CD14-positive monocyte (primary cell): ENCODE measurements at regions not wholly inside any gene's neighbourhood (a gene's known extent, or its start where the extent isn't known, plus 50 kb on each side); places are given as distances from the start of the nearest gene placed in this dataset.

Source experiments
- DNase-seq, 3 donors: peaks; one replicate each; pipeline ENCODE4 v3.0.0-alpha.2; 2011 to 2022
- H2AFZ ChIP-seq: 2 replicates; pipeline ENCODE4 v1.6.0; 2012; ENCODE audit warnings: mild to moderate bottlenecking, low read depth, low read length, inconsistent platforms; ENCODE audit not compliant: insufficient read depth, poor library complexity, severe bottlenecking
- H3K27ac ChIP-seq, 2 donors: 1 replicate in 1 of 2; 2 replicates in 1 of 2; pipeline ENCODE4 v1.5.1; 2012 to 2013; ENCODE audit warnings: low read length in 2 of 2, control low read depth in 1 of 2, inconsistent platforms in 1 of 2, low read depth in 1 of 2, mild to moderate bottlenecking in 1 of 2
- H3K27me3 ChIP-seq, 2 donors: one replicate each; pipeline versions ENCODE4 v1.6.0 to v1.6.1; 2011 to 2013; ENCODE audit warnings: low read length in 2 of 2; ENCODE audit not compliant: control insufficient read depth in 2 of 2, insufficient read depth in 2 of 2
- H3K36me3 ChIP-seq, 2 donors: replicated peaks in 1 of 2; 1 replicate in 1 of 2; 2 replicates in 1 of 2; pipeline versions ENCODE4 v1.5.1 to v1.6.1; 2012 to 2013; ENCODE audit warnings: low read length in 2 of 2, control low read depth in 1 of 2, inconsistent platforms in 1 of 2, mild to moderate bottlenecking in 1 of 2; ENCODE audit not compliant: insufficient read depth in 2 of 2, control insufficient read depth in 1 of 2
- H3K4me1 ChIP-seq, 2 donors: 1 replicate in 1 of 2; 2 replicates in 1 of 2; pipeline versions ENCODE4 v1.5.1 to v1.6.1; 2012 to 2013; ENCODE audit warnings: low read length in 2 of 2, control low read depth in 1 of 2, inconsistent platforms in 1 of 2, mild to moderate bottlenecking in 1 of 2, moderate library complexity in 1 of 2; ENCODE audit not compliant: insufficient read depth in 2 of 2, control insufficient read depth in 1 of 2
- H3K4me2 ChIP-seq: replicated peaks from 2 replicates; pipeline ENCODE3; 2012; ENCODE audit warnings: low read length, moderate library complexity, mild to moderate bottlenecking; ENCODE audit not compliant: poor library complexity, severe bottlenecking; ENCODE audit errors: extremely low read depth
- H3K4me3 ChIP-seq, 3 experiments: fragments of 200-600 bp in 1 of 3; sonication (generic) in 1 of 3; replicated peaks in 1 of 3; 1 replicate in 2 of 3; 2 replicates in 1 of 3; pipeline ENCODE4 v1.5.1; 2011 to 2013; ENCODE audit warnings: low read length in 3 of 3, mild to moderate bottlenecking in 3 of 3, control low read depth in 2 of 3, low read depth in 2 of 3, inconsistent platforms in 1 of 3, moderate library complexity in 1 of 3
- H3K79me2 ChIP-seq: 2 replicates; pipeline ENCODE4 v1.6.0; 2012; ENCODE audit warnings: mild to moderate bottlenecking, control low read depth, inconsistent platforms, low read length, moderate library complexity; ENCODE audit not compliant: insufficient read depth
- H3K9ac ChIP-seq: 2 replicates; pipeline ENCODE4 v1.6.0; 2017; ENCODE audit warnings: low read length, mild to moderate bottlenecking; ENCODE audit not compliant: insufficient read depth, poor library complexity, severe bottlenecking
- H3K9me3 ChIP-seq, 2 donors: replicated peaks in 1 of 2; 1 replicate in 1 of 2; 2 replicates in 1 of 2; pipeline versions ENCODE4 v1.5.1 to v1.6.1; 2012 to 2013; ENCODE audit warnings: low read length in 2 of 2, control low read depth in 1 of 2; ENCODE audit not compliant: control insufficient read depth in 1 of 2, insufficient read depth in 1 of 2
- H4K20me1 ChIP-seq: 2 replicates; pipeline ENCODE4 v1.6.0; 2012; ENCODE audit warnings: mild to moderate bottlenecking, low read length, control low read depth, moderate library complexity; ENCODE audit not compliant: insufficient read depth
- H3K27ac Mint-ChIP-seq, 7 donors: one replicate each; pipeline ENCODE4 v1.8.0; 2020; ENCODE audit warnings: mild to moderate bottlenecking in 7 of 7, mixed read lengths in 7 of 7, moderate library complexity in 6 of 7, inconsistent platforms in 2 of 7
- H3K27me3 Mint-ChIP-seq, 3 donors: one replicate each; pipeline ENCODE4 v1.8.0; 2021 to 2022; ENCODE audit warnings: low read depth in 3 of 3, mild to moderate bottlenecking in 3 of 3, mixed read lengths in 3 of 3, moderate library complexity in 3 of 3, inconsistent platforms in 1 of 3
- H3K36me3 Mint-ChIP-seq, 2 donors: one replicate each; pipeline ENCODE4 v1.8.0; 2020; ENCODE audit warnings: mixed read lengths in 2 of 2, inconsistent platforms in 1 of 2, mild to moderate bottlenecking in 1 of 2
- H3K4me1 Mint-ChIP-seq: one replicate; pipeline ENCODE4 v1.8.0; 2020; ENCODE audit warnings: mild to moderate bottlenecking, mixed read lengths
- H3K4me3 Mint-ChIP-seq, 2 donors: one replicate each; pipeline ENCODE4 v1.8.0; 2020; ENCODE audit warnings: mild to moderate bottlenecking in 2 of 2, mixed read lengths in 2 of 2, moderate library complexity in 1 of 2
- H3K9me3 Mint-ChIP-seq, 7 donors: one replicate each; pipeline ENCODE4 v1.8.0; 2020 to 2022; ENCODE audit warnings: mixed read lengths in 7 of 7, mild to moderate bottlenecking in 6 of 7, moderate library complexity in 6 of 7, inconsistent platforms in 2 of 7
- WGBS: methylation state at CpG from one replicate; pipeline ENCODE4 v1.1.5; 2013; ENCODE audit warnings: missing lambda C conversion rate; ENCODE audit not compliant: insufficient coverage; 5-methylcytosine and 5-hydroxymethylcytosine counted together
- intact Hi-C, 2 donors: fragments of 100-400 bp; cut with micrococcal nuclease; formaldehyde crosslinking; loops; one replicate each; pipeline versions ENCODE4 v1.15.0 to v1.15.1; 2023
- TF ChIP-seq, protein P1 (sequence below): fragments of 200-600 bp; IDR thresholded peaks from one replicate; pipeline ENCODE4 v1.8.0; 2022; ENCODE audit warnings: antibody characterized with exemption, mild to moderate bottlenecking

DNA sequence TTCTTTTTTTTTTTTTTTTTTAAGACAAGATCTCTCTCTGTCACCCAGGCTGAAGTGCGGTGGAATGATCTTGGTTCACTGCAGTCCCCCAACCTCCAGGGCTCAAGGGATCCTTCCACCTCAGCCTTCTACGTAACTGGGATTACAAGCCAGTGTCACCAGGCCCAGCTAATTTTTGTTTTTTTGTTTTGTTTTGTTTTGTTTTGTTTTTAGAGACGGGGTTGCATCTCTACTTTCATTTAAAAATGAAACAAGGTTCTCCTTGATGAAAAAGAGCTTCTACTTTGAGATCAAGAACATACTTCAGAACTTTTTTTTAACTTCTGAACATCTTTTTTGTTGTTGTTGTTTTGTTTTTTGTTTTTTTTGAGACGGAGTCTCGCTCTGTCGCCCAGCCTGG lies 121.7 kb upstream of the PRB2 start:
- Histone ChIP-seq H3K4me2 (no peak overlapping the region), H3K4me3 (no peak overlapping the region), H4K20me1 (no peaks in the 10 kb centered on the region), H3K36me3 (no peaks in the 10 kb centered on the region), H3K27ac (no peak overlapping the region), H3K79me2 (no peaks in the 10 kb centered on the region), H3K4me1 (no peaks in the 10 kb centered on the region), H3K9me3 (no peaks in the 10 kb centered on the region), H2AFZ (no peak overlapping the region), H3K9ac (no peak overlapping the region), H3K27me3 (no peaks in the 10 kb centered on the region)
- WGBS: 100% methylated on average over 3 of the region's 6 CpGs
- Mint-ChIP-seq H3K27me3 (peaks cover 0 to 6% (median 3%) of the 10 kb centered on the region in 3 donors), H3K9me3 (no peaks in the 10 kb centered on the region), H3K4me1 (no peaks in the 10 kb centered on the region), H3K4me3 (no peak overlapping the region), H3K27ac (no peak overlapping the region), H3K36me3 (no peaks in the 10 kb centered on the region)
- no peak for DNase-seq
- TF ChIP-seq, protein P1, sequence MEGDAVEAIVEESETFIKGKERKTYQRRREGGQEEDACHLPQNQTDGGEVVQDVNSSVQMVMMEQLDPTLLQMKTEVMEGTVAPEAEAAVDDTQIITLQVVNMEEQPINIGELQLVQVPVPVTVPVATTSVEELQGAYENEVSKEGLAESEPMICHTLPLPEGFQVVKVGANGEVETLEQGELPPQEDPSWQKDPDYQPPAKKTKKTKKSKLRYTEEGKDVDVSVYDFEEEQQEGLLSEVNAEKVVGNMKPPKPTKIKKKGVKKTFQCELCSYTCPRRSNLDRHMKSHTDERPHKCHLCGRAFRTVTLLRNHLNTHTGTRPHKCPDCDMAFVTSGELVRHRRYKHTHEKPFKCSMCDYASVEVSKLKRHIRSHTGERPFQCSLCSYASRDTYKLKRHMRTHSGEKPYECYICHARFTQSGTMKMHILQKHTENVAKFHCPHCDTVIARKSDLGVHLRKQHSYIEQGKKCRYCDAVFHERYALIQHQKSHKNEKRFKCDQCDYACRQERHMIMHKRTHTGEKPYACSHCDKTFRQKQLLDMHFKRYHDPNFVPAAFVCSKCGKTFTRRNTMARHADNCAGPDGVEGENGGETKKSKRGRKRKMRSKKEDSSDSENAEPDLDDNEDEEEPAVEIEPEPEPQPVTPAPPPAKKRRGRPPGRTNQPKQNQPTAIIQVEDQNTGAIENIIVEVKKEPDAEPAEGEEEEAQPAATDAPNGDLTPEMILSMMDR: no peak
- intact Hi-C loops: no loop called here

DNA sequence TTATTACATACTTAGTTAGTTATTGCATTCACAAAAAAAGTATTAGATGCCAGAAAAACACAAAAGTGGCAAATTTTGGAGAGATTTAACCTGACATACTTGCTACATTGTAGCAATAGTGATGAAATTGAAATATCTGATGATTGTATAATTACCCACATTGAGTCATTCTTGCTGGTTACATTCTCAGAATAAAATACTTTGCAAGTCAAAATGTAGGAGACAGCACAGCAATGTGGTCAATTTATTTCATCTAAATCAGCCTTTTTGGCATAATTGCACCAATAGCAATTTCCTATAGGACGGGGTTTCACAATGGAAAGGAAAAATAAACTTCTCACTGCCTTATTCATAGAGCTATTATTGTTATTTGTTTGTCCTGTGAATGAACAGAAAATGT lies 125.0 kb upstream of the ETV6 start:
- Histone ChIP-seq H3K9ac (no peak overlapping the region), H3K4me2 (no peak overlapping the region), H4K20me1 (no peaks in the 10 kb centered on the region), H3K9me3 (no peaks in the 10 kb centered on the region), H3K27me3 (no peaks in the 10 kb centered on the region), H3K4me3 (no peak overlapping the region), H2AFZ (no peak overlapping the region), H3K27ac (no peak overlapping the region), H3K4me1 (no peaks in the 10 kb centered on the region), H3K79me2 (no peaks in the 10 kb centered on the region), H3K36me3 (no peaks in the 10 kb centered on the region)
- no peak overlapping the region for H3K4me3 Mint-ChIP-seq
- H3K36me3 Mint-ChIP-seq: no peaks in the 10 kb centered on the region
- H3K4me1 Mint-ChIP-seq: no peaks in the 10 kb centered on the region
- H3K27me3 Mint-ChIP-seq: peaks cover 2 to 5% (median 4%) of the 10 kb centered on the region in 3 donors
- no peak for DNase-seq
- H3K27ac Mint-ChIP-seq: no peak overlapping the region
- intact Hi-C loops: no loop called here
- no CpG with 5 or more reads among the region's 1 CpG for WGBS
- TF ChIP-seq, protein P1: no peak
- peaks cover 0 to 6% (median 0%) of the 10 kb centered on the region in 7 donors for H3K9me3 Mint-ChIP-seq
